Esophagus squamous epithelium (tissue), 4 donors: ENCODE measurements at regions not wholly inside any gene's neighbourhood (a gene's known extent, or its start where the extent isn't known, plus 50 kb on each side); places are given as distances from the start of the nearest gene placed in this dataset.

Source experiments
- CTCF ChIP-seq, 6 experiments: fragments of 450-650 bp in 4 of 6; fragments of 200-600 bp in 2 of 6; sonication (generic) in 2 of 6; IDR thresholded peaks; one replicate each; pipeline ENCODE4 v1.5.1; 2016 to 2019; ENCODE audit warnings: antibody characterized with exemption in 6 of 6, mild to moderate bottlenecking in 4 of 6, moderate library complexity in 4 of 6
- POLR2A ChIP-seq, 4 donors: fragments of 450-650 bp; IDR thresholded peaks; one replicate each; pipeline ENCODE4 v1.6.1; 2017; ENCODE audit warnings: antibody characterized with exemption in 4 of 4, mild to moderate bottlenecking in 4 of 4, moderate library complexity in 3 of 4

DNA sequence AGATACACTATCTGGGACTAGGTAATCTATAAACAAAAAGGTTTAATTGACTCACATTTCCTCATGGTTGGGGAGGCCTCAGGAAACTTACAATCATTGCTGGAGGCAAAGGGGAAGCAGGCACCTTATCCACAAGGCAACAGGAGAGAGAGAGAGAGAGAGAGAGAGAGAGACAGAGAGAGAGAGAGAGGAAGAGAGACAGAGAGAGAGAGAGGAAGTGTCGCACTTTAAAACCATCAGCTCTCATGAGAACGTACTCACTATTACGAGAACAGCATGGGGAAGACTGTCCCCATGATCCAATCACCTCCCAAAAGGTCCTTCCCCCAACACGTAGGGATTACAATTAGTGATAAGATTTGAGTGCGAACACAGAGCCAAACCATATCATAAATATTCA lies 253.5 kb upstream of the TRIB2 start:
- TF ChIP-seq CTCF (IDR thresholded peaks at IDR 0.05) (no peak), POLR2A (IDR thresholded peaks at IDR 0.05) (no peak)
